ENCODE measurements at regions not wholly inside any gene's neighbourhood (a gene's known extent, or its start where the extent isn't known, plus 50 kb on each side); places are given as distances from the start of the nearest gene placed in this dataset.

GRCh38 chr15:98400120-98400519, 248.2 kb upstream of the IGF1R start:
- no peaks in the 10 kb centered on the region for H3K36me3 Mint-ChIP-seq (ENCODE audit: low read depth)
- peaks cover 12% of the 10 kb centered on the region for H3K27me3 Mint-ChIP-seq (ENCODE audit: insufficient read depth)
- H3K4me1 Mint-ChIP-seq (ENCODE audit: low read depth) = no peaks in the 10 kb centered on the region
- no peak for TF ChIP-seq CTCF (IDR thresholded peaks at IDR 0.05)
- no peak overlapping the region for H3K27ac Mint-ChIP-seq
- DNase-seq = no peak
- H3K9me3 Mint-ChIP-seq = no peaks in the 10 kb centered on the region
- no peak overlapping the region for H3K4me3 Mint-ChIP-seq

- TF ChIP-seq CTCF (IDR thresholded peaks at IDR 0.05) = no peak
- H3K27ac Mint-ChIP-seq = no peak overlapping the region
- DNase-seq = no peak
- H3K4me1 Mint-ChIP-seq (ENCODE audit: low read depth) = no peaks in the 10 kb centered on the region
- no peak overlapping the region for H3K4me3 Mint-ChIP-seq
- H3K36me3 Mint-ChIP-seq (ENCODE audit: low read depth) = no peaks in the 10 kb centered on the region
- H3K9me3 Mint-ChIP-seq = no peaks in the 10 kb centered on the region
- peaks cover 16% of the 10 kb centered on the region for H3K27me3 Mint-ChIP-seq (ENCODE audit: insufficient read depth)
Measured at GRCh38 chr15:98401029-98401428, 247.3 kb upstream of the IGF1R start.

- no peaks in the 10 kb centered on the region for H3K9me3 Mint-ChIP-seq
- TF ChIP-seq CTCF (IDR thresholded peaks at IDR 0.05) = no peak
- no peak for DNase-seq
- H3K27me3 Mint-ChIP-seq (ENCODE audit: insufficient read depth) = peaks cover 16% of the 10 kb centered on the region
- no peak overlapping the region for H3K4me3 Mint-ChIP-seq
- no peaks in the 10 kb centered on the region for H3K36me3 Mint-ChIP-seq (ENCODE audit: low read depth)
- no peak overlapping the region for H3K27ac Mint-ChIP-seq
- H3K4me1 Mint-ChIP-seq (ENCODE audit: low read depth) = no peaks in the 10 kb centered on the region
Measured at GRCh38 chr15:98402486-98402885, 245.9 kb upstream of the IGF1R start.

GRCh38 chr15:98403169-98403568, 245.2 kb upstream of the IGF1R start:
- Mint-ChIP-seq H3K4me3 (no peak overlapping the region), H3K4me1 (ENCODE audit: low read depth) (no peaks in the 10 kb centered on the region), H3K36me3 (ENCODE audit: low read depth) (no peaks in the 10 kb centered on the region), H3K9me3 (no peaks in the 10 kb centered on the region), H3K27ac (no peak overlapping the region), H3K27me3 (ENCODE audit: insufficient read depth) (peaks cover 15% of the 10 kb centered on the region)
- DNase-seq = no peak
- TF ChIP-seq CTCF (IDR thresholded peaks at IDR 0.05) = no peak

GRCh38 chr15:98403569-98403968, 244.8 kb upstream of the IGF1R start:
- no peak overlapping the region for H3K4me3 Mint-ChIP-seq
- peaks cover 15% of the 10 kb centered on the region for H3K27me3 Mint-ChIP-seq (ENCODE audit: insufficient read depth)
- H3K27ac Mint-ChIP-seq = no peak overlapping the region

More at GRCh38 chr15:98403569-98403968, 244.8 kb upstream of the IGF1R start:
- Mint-ChIP-seq H3K9me3 (no peaks in the 10 kb centered on the region), H3K4me1 (ENCODE audit: low read depth) (no peaks in the 10 kb centered on the region), H3K36me3 (ENCODE audit: low read depth) (no peaks in the 10 kb centered on the region)
- no peak for TF ChIP-seq CTCF (IDR thresholded peaks at IDR 0.05)
- DNase-seq = no peak

Data from HFFc6 (cell line).